Smooth muscle cell (in vitro differentiated cells): ENCODE measurements at regions not wholly inside any gene's neighbourhood (a gene's known extent, or its start where the extent isn't known, plus 50 kb on each side); places are given as distances from the start of the nearest gene placed in this dataset.

Experiments used
- DNase-seq: peaks from one replicate; lab custom pipeline; 2025; ENCODE audit not compliant: unreplicated experiment; lab: John Stamatoyannopoulos, UW
- H2AFZ ChIP-seq: fragments of 200-600 bp; sonication (generic); 2 replicates; pipeline ENCODE4 v1.6.0; 2016; ENCODE audit warnings: antibody characterized with exemption, low read depth, mild to moderate bottlenecking
- H3F3A ChIP-seq: fragments of 200-600 bp; sonication (generic); 2 replicates; pipeline ENCODE4 v1.6.0; 2017; ENCODE audit warnings: antibody characterized with exemption, low read depth
- H3K27ac ChIP-seq: fragments of 200-600 bp; sonication (generic); 2 replicates; pipeline ENCODE4 v1.5.1; 2016; ENCODE audit warnings: low read depth, mild to moderate bottlenecking
- H3K27me3 ChIP-seq: fragments of 200-600 bp; sonication (generic); 2 replicates; pipeline ENCODE4 v1.6.1; 2016; ENCODE audit warnings: low read depth, mild to moderate bottlenecking
- H3K36me3 ChIP-seq: fragments of 200-600 bp; sonication (generic); 2 replicates; pipeline ENCODE4 v1.5.1; 2016; ENCODE audit warnings: low read depth
- H3K4me1 ChIP-seq: fragments of 200-600 bp; sonication (generic); 2 replicates; pipeline ENCODE4 v1.5.1; 2016; ENCODE audit warnings: low read depth
- H3K4me2 ChIP-seq: fragments of 200-600 bp; sonication (generic); 2 replicates; pipeline ENCODE4 v1.6.0; 2016; ENCODE audit warnings: mild to moderate bottlenecking
- H3K4me3 ChIP-seq: fragments of 200-600 bp; sonication (generic); 2 replicates; pipeline ENCODE4 v1.5.1; 2016; ENCODE audit warnings: mild to moderate bottlenecking
- H3K79me2 ChIP-seq: fragments of 200-600 bp; sonication (generic); 2 replicates; pipeline ENCODE4 v1.6.0; 2016; ENCODE audit warnings: low read depth, mild to moderate bottlenecking
- H3K9ac ChIP-seq: fragments of 200-600 bp; sonication (generic); 2 replicates; pipeline ENCODE4 v1.6.0; 2016; ENCODE audit warnings: low read depth
- H3K9me3 ChIP-seq: fragments of 200-600 bp; sonication (generic); replicated peaks from 2 replicates; pipeline ENCODE4 v1.5.1; 2016; ENCODE audit warnings: low read depth
- H4K20me1 ChIP-seq: fragments of 200-600 bp; sonication (generic); 2 replicates; pipeline ENCODE4 v1.6.0; 2016; ENCODE audit warnings: low read depth
- WGBS: methylation state at CpG from one replicate; pipeline ENCODE4 v1.1.7; 2016; ENCODE audit warnings: low lambda C conversion rate; 5-methylcytosine and 5-hydroxymethylcytosine counted together
- TF ChIP-seq, protein P1 (sequence below): fragments of 200-600 bp; sonication (generic); IDR thresholded peaks from 2 replicates; pipeline ENCODE4 v1.5.1; 2017; ENCODE audit warnings: borderline replicate concordance, mild to moderate bottlenecking, antibody characterized with exemption; ENCODE audit not compliant: insufficient read depth, poor library complexity, severe bottlenecking

DNA sequence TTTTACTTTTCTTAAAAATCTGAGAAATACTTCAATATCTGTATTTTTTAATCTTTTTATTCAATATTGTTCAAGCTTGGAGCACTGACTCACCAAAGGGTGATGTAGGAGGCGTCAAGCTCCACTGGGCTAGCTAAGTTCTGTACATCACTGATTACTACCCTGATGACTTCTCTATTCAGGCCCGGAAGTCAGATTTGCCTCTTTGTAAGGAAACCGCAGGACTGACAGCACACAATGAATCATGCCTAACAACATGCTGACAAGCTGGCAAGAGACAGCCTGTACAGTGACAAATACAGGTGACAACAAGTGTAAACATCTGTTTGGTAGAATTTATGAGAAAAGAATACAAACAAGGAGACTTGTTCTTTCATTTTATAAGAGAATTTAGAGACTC lies 627.9 kb upstream of the RORB start:
- Histone ChIP-seq H3F3A (peaks cover 5% of the 10 kb centered on the region), H3K9ac (no peak overlapping the region), H3K4me1 (peaks cover 13% of the 10 kb centered on the region), H3K9me3 (no peaks in the 10 kb centered on the region), H3K4me3 (no peak overlapping the region), H2AFZ (no peak overlapping the region), H3K27me3 (no peaks in the 10 kb centered on the region), H3K27ac (peak overlapping the region; percentile 61), H3K4me2 (peak overlapping the region; percentile 16), H4K20me1 (no peaks in the 10 kb centered on the region), H3K36me3 (no peaks in the 10 kb centered on the region), H3K79me2 (no peaks in the 10 kb centered on the region)
- 18% methylated on average over 3 of the region's 3 CpGs for WGBS
- DNase-seq, result no peak
- TF ChIP-seq, protein P1, sequence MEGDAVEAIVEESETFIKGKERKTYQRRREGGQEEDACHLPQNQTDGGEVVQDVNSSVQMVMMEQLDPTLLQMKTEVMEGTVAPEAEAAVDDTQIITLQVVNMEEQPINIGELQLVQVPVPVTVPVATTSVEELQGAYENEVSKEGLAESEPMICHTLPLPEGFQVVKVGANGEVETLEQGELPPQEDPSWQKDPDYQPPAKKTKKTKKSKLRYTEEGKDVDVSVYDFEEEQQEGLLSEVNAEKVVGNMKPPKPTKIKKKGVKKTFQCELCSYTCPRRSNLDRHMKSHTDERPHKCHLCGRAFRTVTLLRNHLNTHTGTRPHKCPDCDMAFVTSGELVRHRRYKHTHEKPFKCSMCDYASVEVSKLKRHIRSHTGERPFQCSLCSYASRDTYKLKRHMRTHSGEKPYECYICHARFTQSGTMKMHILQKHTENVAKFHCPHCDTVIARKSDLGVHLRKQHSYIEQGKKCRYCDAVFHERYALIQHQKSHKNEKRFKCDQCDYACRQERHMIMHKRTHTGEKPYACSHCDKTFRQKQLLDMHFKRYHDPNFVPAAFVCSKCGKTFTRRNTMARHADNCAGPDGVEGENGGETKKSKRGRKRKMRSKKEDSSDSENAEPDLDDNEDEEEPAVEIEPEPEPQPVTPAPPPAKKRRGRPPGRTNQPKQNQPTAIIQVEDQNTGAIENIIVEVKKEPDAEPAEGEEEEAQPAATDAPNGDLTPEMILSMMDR, result no peak

DNA sequence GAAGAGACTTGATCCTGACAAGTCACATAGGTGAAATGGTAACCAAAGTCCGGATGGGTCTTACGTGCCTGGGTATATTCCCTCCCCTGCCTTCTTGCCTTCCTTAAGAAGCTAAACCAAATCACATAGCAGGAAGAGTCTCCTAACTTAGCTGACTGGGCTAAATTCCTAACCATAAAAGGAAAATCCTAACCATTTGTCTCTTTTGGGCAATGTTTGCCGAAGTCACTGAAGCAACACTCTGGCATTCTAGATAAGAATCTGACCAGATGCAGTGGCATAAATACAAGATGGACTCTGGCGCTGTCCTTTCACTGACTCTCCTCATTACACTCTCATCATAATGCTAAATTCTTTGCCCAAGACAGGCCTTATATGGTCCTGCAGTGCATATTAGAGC lies 625.5 kb upstream of the RORB start:
- WGBS, result 67% methylated on average over 4 of the region's 4 CpGs
- no peak overlapping the region for H3K9ac ChIP-seq

DNA sequence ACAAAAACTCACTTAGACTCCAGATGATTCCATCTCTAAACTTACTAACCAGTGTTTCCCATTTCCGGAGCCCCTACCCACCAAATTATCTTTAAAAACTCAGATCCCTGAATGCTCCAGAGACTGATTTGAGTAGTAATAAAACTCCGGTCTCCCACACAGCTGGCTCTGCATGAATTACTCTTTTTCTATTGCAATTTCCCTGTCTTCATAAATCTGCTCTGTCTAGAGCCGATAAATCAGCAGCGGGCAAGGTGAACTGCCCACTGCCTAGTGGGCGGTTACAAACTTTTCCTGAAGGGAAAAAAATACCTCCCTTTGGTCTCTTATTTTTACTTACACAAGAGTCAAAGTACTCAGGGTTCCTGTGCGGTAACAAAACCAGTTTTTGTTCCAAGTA lies 624.4 kb upstream of the RORB start:
- Histone ChIP-seq H3K4me2 (no peak overlapping the region), H3K36me3 (no peaks in the 10 kb centered on the region), H4K20me1 (no peaks in the 10 kb centered on the region), H3K9ac (no peak overlapping the region), H3K27me3 (no peaks in the 10 kb centered on the region), H3K4me3 (no peak overlapping the region), H3K4me1 (peaks cover 13% of the 10 kb centered on the region), H2AFZ (no peak overlapping the region), H3K27ac (no peak overlapping the region), H3F3A (no peaks in the 10 kb centered on the region), H3K79me2 (no peaks in the 10 kb centered on the region), H3K9me3 (no peaks in the 10 kb centered on the region)
- WGBS, result 89% methylated on average over 6 of the region's 6 CpGs
- TF ChIP-seq, protein P1, result no peak
- no peak for DNase-seq

More for the DNA sequence above, 625.5 kb upstream of the RORB start:
- H3K27me3 ChIP-seq, result no peaks in the 10 kb centered on the region
- no peak overlapping the region for H3K4me3 ChIP-seq
- TF ChIP-seq, protein P1, result no peak
- no peaks in the 10 kb centered on the region for H3K9me3 ChIP-seq
- H3K36me3 ChIP-seq, result no peaks in the 10 kb centered on the region
- no peaks in the 10 kb centered on the region for H3F3A ChIP-seq
- no peak overlapping the region for H3K4me2 ChIP-seq
- no peak overlapping the region for H3K27ac ChIP-seq
- no peak for DNase-seq
- H3K79me2 ChIP-seq, result no peaks in the 10 kb centered on the region
- peaks cover 13% of the 10 kb centered on the region for H3K4me1 ChIP-seq
- no peaks in the 10 kb centered on the region for H4K20me1 ChIP-seq
- H2AFZ ChIP-seq, result no peak overlapping the region

DNA sequence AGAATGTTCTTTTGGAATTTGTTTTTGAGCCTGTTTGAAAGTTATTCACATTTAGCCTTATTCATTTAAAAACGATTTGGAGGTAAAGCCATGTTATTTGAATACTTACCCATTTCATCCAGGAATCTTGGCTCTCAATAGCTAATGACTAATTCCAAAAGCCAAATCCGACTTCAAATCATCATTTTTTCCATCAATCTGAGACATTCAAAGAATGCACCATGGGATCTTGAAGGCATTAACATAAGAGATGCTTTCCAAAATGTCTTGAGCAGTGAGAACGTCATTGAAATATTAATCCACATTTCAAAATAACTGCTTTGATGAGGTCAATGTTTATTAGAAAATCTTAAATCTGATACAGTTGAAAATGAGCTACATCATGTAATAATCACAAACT lies 617.0 kb upstream of the RORB start:
- Histone ChIP-seq H3K79me2 (no peaks in the 10 kb centered on the region), H3K36me3 (no peaks in the 10 kb centered on the region), H3K9ac (no peak overlapping the region), H3K9me3 (no peaks in the 10 kb centered on the region), H3F3A (no peaks in the 10 kb centered on the region), H3K4me1 (no peaks in the 10 kb centered on the region), H3K4me2 (no peak overlapping the region), H3K27ac (no peak overlapping the region), H2AFZ (no peak overlapping the region), H3K27me3 (no peaks in the 10 kb centered on the region), H3K4me3 (no peak overlapping the region), H4K20me1 (no peaks in the 10 kb centered on the region)
- no peak for DNase-seq
- 75% methylated on average over 3 of the region's 3 CpGs for WGBS
- TF ChIP-seq, protein P1, result no peak
